Right ventricle myocardium superior (tissue), 1 donor: ENCODE measurements at regions not wholly inside any gene's neighbourhood (a gene's known extent, or its start where the extent isn't known, plus 50 kb on each side); places are given as distances from the start of the nearest gene placed in this dataset.

ENCODE experiments used
- ATAC-seq: fragments of 200-7000 bp; cut with Tn5 transposase; one replicate; pipeline ENCODE4 v1.9.1; 2020; ENCODE audit warnings: mild to moderate bottlenecking; ENCODE audit not compliant: poor library complexity
- DNase-seq: peaks from one replicate; pipeline ENCODE4 v3.0.0-alpha.2; 2020
- intact Hi-C: fragments of 100-400 bp; cut with DNase I; formaldehyde crosslinking; loops from one replicate; pipeline ENCODE4 v1.11.2; 2022
- donor health status: DM: no; HTN: yes; CAD: no; lungs with severe emphysema.

- ATAC-seq (no peak), DNase-seq (no peak)
- intact Hi-C loops: loop anchor here (5.0 kb wide), 1 partner anchor 234 kb away; no protein-coding TSS in a partner anchor
These were observed 210.1 kb upstream of the CCN2 start for GRCh38 chr6:132161283-132161682.

- intact Hi-C loops: no loop called here
- ATAC-seq: no peak
These were observed 202.2 kb upstream of the CCN2 start for GRCh38 chr6:132153221-132153898.

GRCh38 chr6:132147530-132148011, 196.4 kb upstream of the CCN2 start:
- DNase-seq (no peak), ATAC-seq (no peak)
- intact Hi-C loops: no loop called here

More at GRCh38 chr6:132153221-132153898, 202.2 kb upstream of the CCN2 start:
- no peak for DNase-seq

DNA sequence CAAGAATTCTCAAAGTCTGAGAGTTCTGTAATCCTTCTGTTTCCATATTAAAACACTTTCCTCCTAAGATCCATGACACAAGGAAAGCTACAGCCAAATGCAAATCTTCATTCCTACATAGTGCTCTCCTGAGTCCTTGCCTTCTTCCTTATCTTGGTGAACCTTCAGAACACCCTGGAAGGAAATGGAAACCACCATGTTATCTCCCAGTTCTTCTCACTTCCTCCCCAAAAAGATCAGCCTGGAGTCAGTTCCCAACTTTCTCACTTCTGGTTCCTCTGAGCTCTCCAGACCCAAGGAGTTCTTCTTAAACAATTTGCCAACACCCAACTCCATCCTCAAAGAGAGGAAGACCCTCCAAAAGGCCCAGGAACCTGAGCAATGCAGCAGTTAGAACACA, 193.3 kb upstream of the CCN2 start:
- DNase-seq: no peak
- ATAC-seq: no peak
- intact Hi-C loops: no loop called here

- no peak for DNase-seq
- intact Hi-C loops: no loop called here
- ATAC-seq: no peak
These were observed 192.1 kb upstream of the CCN2 start for GRCh38 chr6:132143258-132143657.

- no peak for ATAC-seq
- intact Hi-C loops: no loop called here
- DNase-seq: no peak
These were observed 191.6 kb upstream of the CCN2 start for GRCh38 chr6:132142768-132143167.

DNA sequence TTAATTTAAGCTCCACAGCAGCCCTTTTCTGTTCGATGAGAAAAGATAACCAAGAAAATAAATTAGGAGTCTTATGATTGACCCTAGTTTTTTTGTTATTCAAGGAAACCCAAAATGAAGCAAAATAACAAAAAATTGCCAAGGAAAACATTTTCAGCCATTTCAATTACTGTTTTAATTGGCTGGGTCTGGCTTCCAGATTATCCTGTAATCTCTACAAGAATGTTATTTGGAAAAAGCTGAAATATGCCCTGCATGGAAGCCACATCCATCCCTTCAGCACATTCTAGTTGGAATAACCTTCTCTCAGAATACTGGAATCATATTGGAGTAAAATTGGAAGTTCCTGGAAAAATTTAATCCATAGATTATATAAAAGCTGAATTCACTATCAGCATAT, 191.1 kb upstream of the CCN2 start:
- DNase-seq: no peak
- no peak for ATAC-seq
- intact Hi-C loops: no loop called here

GRCh38 chr6:132140189-132140588, 189.0 kb upstream of the CCN2 start:
- intact Hi-C loops: no loop called here
- DNase-seq (no peak), ATAC-seq (no peak)

GRCh38 chr6:132139611-132140010, 188.4 kb upstream of the CCN2 start:
- intact Hi-C loops: no loop called here
- DNase-seq: no peak
- no peak for ATAC-seq

DNA sequence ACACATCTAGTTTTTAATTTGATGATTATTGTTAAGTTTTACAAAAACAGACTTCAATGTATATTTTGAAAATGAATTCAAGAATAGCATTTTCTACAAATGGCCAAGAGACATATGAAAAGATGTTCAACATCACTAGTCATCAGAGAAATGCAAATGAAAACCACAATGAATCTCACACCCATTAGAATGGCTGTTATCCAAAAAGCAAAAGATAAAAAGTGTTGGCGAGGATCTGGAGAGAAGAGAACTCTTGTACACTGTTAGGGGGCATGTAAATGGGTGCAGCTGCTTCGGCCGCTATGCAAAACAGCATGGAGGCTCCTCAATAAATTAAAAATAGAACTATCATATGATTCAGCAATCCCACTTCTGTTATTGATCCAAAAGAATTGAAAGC, 185.8 kb upstream of the CCN2 start:
- intact Hi-C loops: no loop called here
- no peak for ATAC-seq

GRCh38 chr6:132135409-132135808, 184.2 kb upstream of the CCN2 start:
- intact Hi-C loops: no loop called here
- no peak for ATAC-seq

More for the DNA sequence above, 185.8 kb upstream of the CCN2 start:
- no peak for DNase-seq

DNA sequence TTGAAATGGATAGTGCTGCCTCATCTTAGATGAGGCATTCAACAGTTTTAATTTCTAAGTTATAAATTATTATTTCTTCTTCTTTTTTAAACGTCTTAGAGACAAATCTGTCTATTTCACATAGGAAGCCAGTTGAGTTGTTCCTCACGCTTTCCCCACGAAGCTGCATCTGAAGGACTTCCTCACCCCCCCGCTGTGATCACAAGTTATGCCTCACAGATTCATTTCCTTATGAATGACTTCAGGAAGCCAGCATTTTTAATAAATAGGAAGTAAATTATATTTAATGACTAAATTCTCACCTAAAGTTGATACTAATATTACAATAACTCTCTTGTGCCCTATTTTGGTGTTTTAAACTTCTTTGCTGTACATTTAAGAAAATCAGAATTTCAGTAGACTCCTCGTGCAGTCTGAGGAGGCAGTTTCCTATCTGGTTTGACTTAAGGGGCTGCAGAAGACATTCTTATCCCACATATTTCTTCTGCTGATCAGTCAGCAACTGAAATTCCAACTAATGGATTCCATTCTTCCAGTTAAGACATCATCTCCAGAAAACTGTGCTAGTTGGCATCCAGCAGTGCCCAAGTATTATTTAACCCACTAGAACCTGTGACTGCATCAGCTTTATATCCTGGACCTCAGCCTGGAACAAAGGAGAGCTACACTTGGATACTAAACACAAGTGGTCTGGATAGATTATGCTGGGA, 182.7 kb upstream of the CCN2 start:
- ATAC-seq: no peak
- intact Hi-C loops: no loop called here
- no peak for DNase-seq

More at GRCh38 chr6:132135409-132135808, 184.2 kb upstream of the CCN2 start:
- DNase-seq: no peak

DNA sequence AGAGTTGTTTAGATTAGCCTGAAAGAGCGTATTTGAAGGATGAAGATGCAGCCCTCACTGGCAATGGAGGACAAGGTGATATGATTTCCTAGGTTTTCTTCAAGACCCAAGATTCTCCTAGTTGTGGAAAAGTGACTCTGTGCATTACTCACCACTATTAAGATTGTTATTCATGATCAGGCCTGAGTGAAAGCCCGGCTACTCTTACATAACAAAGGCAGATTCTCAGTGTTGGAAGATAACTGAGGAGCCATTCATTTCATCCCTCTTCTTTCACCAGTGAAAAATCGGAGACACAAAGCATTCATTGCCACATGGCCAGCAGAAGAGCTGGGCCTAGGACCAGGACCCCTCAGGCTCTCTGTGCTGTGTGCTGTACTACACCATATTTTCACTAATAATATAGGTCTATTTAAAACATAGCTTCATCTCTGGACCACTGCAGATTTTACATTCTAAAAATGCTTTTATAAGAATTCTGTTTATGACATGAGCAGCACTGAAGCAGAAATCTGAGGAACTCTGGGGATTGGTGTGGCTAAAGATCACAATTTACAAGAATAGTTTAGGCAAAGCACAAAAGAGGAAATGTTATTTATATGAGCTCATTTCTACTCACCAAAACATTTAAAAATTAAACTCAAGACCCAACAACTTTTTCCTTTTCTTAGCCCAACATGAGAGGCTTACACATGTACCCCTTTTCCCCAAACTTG, 181.9 kb upstream of the CCN2 start:
- ATAC-seq: no peak
- no peak for DNase-seq
- intact Hi-C loops: no loop called here

GRCh38 chr6:132132422-132132821, 181.2 kb upstream of the CCN2 start:
- peak; percentile 65 for ATAC-seq
- intact Hi-C loops: no loop called here
- DNase-seq: no peak

- intact Hi-C loops: no loop called here
These were observed 180.6 kb upstream of the CCN2 start for GRCh38 chr6:132131758-132132157.

DNA sequence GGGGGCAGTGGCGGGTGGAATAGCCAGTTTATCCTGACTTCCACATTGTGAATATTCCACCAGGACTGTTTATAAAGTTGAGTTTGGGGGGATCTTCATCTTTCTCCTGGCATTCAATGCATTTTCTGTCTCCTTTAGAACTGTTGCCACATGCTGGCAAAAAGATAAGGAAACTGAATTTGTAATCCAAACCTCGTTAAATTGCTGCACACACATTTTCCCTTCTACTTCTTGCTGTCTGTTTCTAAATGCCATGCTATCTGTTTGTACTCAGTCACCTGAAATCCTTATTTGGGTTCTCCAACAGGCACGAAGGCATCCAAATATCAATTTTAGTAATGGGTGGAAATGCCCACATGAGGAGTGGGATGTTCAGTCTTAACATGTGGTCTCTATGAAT, 180.2 kb upstream of the CCN2 start:
- intact Hi-C loops: no loop called here
- DNase-seq (no peak), ATAC-seq (peak; percentile 3)

More at GRCh38 chr6:132131758-132132157, 180.6 kb upstream of the CCN2 start:
- ATAC-seq: peak; percentile 85
- DNase-seq: no peak

DNA sequence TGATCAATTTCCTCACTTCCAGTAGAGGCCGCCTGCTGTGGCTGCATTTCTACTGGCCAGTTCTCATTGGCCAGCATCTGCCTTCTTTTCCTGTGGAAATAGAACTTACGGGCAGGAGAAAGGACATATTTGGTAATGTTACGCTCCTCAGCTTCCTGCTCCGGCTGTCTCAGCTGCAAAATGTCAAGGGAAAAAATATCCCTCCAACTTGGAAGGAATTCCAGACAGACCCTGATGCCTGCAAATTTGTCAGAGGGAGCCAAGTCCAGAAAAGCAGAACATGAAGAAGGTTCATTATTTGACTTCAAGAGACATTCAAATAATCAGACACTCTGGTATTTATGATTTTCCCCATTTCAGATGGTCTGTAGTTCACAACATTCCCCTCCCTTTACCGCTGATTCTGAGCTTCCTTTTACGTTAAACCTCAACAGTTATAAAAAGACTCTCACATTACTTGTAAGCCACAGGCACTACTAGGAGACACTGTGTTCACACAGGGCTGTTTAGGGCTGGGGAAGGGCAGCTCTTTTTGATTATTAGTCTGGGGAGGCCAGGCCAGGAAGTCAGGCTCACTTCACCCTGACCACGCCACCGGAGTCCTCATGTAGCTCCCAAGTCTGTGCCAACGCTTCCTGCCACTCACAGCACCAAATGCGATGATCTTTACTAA, 179.6 kb upstream of the CCN2 start:
- ATAC-seq (peak; percentile 76), DNase-seq (peak; percentile 58)
- intact Hi-C loops: no loop called here

- DNase-seq (no peak), ATAC-seq (no peak)
- intact Hi-C loops: loop anchor here (5.0 kb wide), 1 partner anchor 61 kb away; no protein-coding TSS in a partner anchor
These were observed 177.3 kb upstream of the CCN2 start for GRCh38 chr6:132128424-132128823.

- ATAC-seq (no peak), DNase-seq (no peak)
- intact Hi-C loops: loop anchor here (5.0 kb wide), 1 partner anchor 59 kb away; no protein-coding TSS in a partner anchor
These were observed 175.0 kb upstream of the CCN2 start for GRCh38 chr6:132126150-132126549.
